IMR-90 (cell line): ENCODE measurements at regions not wholly inside any gene's neighbourhood (a gene's known extent, or its start where the extent isn't known, plus 50 kb on each side); places are given as distances from the start of the nearest gene placed in this dataset.

Experiments
- BHLHE40 ChIP-seq: fragments of 150-350 bp; IDR thresholded peaks from 2 replicates; pipeline ENCODE4 v1.6.1; 2016; ENCODE audit warnings: mild to moderate bottlenecking, low read depth, low read length
- CEBPB ChIP-seq: IDR thresholded peaks from 2 replicates; pipeline ENCODE4 v1.6.1; 2012; ENCODE audit warnings: low read depth, low read length, improper control_type of control experiment
- MAZ ChIP-seq: IDR thresholded peaks from 2 replicates; pipeline ENCODE4 v1.6.1; 2012; ENCODE audit warnings: low read depth, mild to moderate bottlenecking, low read length, improper control_type of control experiment, moderate library complexity, borderline replicate concordance
- MXI1 ChIP-seq: IDR thresholded peaks from 2 replicates; pipeline ENCODE4 v1.6.1; 2012; ENCODE audit warnings: low read depth, mild to moderate bottlenecking, low read length, moderate library complexity, borderline replicate concordance
- POLR2A ChIP-seq: IDR thresholded peaks from 2 replicates; pipeline ENCODE4 v1.6.1; 2012; ENCODE audit warnings: mild to moderate bottlenecking, low read depth, low read length
- RAD21 ChIP-seq: IDR thresholded peaks from 2 replicates; pipeline ENCODE4 v1.6.1; 2012; ENCODE audit warnings: low read length, improper control_type of control experiment
- RCOR1 ChIP-seq: IDR thresholded peaks from 2 replicates; pipeline ENCODE4 v1.6.1; 2012; ENCODE audit warnings: mild to moderate bottlenecking, low read length, improper control_type of control experiment; ENCODE audit not compliant: insufficient replicate concordance
- RFX5 ChIP-seq: IDR thresholded peaks from 2 replicates; pipeline ENCODE4 v1.8.0; 2012; ENCODE audit warnings: low read depth, mild to moderate bottlenecking, low read length, moderate library complexity
- SMC3 ChIP-seq: fragments of 150-350 bp; IDR thresholded peaks from 2 replicates; pipeline ENCODE4 v1.6.1; 2016; ENCODE audit warnings: low read depth, mild to moderate bottlenecking, antibody characterized with exemption, low read length, moderate library complexity
- TF ChIP-seq, protein P1 (sequence below): conservative IDR thresholded peaks from 2 replicates; pipeline ENCODE4 v1.5.1; 2012; ENCODE audit warnings: mild to moderate bottlenecking, low read depth, low read length, improper control_type of control experiment
- TF ChIP-seq, protein P2 (sequence below): fragments of 150-350 bp; IDR thresholded peaks from 2 replicates; pipeline ENCODE4 v1.6.1; 2016; ENCODE audit warnings: low read depth, mild to moderate bottlenecking, low read length, moderate library complexity, borderline replicate concordance

DNA sequence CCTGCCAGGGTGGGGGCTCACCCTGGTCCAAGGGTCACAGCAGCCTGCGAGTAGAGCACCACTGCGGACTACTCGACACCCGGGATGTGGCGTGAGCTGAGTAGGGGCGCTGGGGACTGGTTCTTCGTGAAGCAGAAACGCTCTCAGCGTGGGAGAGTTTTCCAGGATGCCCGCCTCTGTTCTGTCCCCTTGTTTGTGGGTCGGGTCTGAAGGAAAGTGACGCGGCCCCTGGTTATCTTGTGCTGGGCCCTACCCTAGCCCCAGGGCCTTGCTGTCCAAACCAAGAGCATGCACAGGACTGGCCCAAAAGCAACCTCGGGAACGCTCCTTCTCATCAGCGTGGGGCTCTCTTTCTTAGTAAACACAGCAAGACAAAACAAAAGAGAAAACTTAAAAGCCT lies 303.3 kb downstream of the IRF8 start:
- TF ChIP-seq POLR2A (no peak), RFX5 (no peak), RAD21 (no peak), SMC3 (no peak), CEBPB (no peak), RCOR1 (no peak), MXI1 (no peak), MAZ (no peak), BHLHE40 (no peak)
- TF ChIP-seq, protein P1, sequence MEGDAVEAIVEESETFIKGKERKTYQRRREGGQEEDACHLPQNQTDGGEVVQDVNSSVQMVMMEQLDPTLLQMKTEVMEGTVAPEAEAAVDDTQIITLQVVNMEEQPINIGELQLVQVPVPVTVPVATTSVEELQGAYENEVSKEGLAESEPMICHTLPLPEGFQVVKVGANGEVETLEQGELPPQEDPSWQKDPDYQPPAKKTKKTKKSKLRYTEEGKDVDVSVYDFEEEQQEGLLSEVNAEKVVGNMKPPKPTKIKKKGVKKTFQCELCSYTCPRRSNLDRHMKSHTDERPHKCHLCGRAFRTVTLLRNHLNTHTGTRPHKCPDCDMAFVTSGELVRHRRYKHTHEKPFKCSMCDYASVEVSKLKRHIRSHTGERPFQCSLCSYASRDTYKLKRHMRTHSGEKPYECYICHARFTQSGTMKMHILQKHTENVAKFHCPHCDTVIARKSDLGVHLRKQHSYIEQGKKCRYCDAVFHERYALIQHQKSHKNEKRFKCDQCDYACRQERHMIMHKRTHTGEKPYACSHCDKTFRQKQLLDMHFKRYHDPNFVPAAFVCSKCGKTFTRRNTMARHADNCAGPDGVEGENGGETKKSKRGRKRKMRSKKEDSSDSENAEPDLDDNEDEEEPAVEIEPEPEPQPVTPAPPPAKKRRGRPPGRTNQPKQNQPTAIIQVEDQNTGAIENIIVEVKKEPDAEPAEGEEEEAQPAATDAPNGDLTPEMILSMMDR, result no peak
- TF ChIP-seq, protein P2, sequence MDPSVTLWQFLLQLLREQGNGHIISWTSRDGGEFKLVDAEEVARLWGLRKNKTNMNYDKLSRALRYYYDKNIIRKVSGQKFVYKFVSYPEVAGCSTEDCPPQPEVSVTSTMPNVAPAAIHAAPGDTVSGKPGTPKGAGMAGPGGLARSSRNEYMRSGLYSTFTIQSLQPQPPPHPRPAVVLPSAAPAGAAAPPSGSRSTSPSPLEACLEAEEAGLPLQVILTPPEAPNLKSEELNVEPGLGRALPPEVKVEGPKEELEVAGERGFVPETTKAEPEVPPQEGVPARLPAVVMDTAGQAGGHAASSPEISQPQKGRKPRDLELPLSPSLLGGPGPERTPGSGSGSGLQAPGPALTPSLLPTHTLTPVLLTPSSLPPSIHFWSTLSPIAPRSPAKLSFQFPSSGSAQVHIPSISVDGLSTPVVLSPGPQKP, result no peak
